SW480 (cell line): ENCODE measurements at regions not wholly inside any gene's neighbourhood (a gene's known extent, or its start where the extent isn't known, plus 50 kb on each side); places are given as distances from the start of the nearest gene placed in this dataset.

ENCODE experiments used
- DNase-seq: peaks from one replicate; pipeline ENCODE4 v3.0.0-alpha.2; 2016; ENCODE audit warnings: low spot score

- DNase-seq, result no peak
Measured at GRCh38 chr4:41390661-41391060, 133.9 kb downstream of the UCHL1 start.

- DNase-seq, result no peak
Measured at GRCh38 chr4:41391271-41391670, 134.5 kb downstream of the UCHL1 start.

- no peak for DNase-seq
Measured at GRCh38 chr4:41394481-41394894, 137.8 kb downstream of the UCHL1 start.

- DNase-seq, result no peak
Measured at GRCh38 chr4:41396214-41396613, 139.5 kb downstream of the UCHL1 start.

- no peak for DNase-seq
Measured at GRCh38 chr4:41396869-41397268, 140.1 kb downstream of the UCHL1 start.

GRCh38 chr4:41399231-41399630 lies 138.7 kb upstream of the LIMCH1 start:
- DNase-seq, result no peak

GRCh38 chr4:41400296-41400695 lies 137.7 kb upstream of the LIMCH1 start:
- DNase-seq, result no peak

GRCh38 chr4:41405464-41406112 lies 132.4 kb upstream of the LIMCH1 start:
- DNase-seq, result no peak

- DNase-seq, result no peak
Measured at GRCh38 chr4:41406113-41406516, 131.8 kb upstream of the LIMCH1 start.

- no peak for DNase-seq
Measured at GRCh38 chr4:41408150-41408549, 129.8 kb upstream of the LIMCH1 start.

GRCh38 chr4:41408859-41409593 lies 128.9 kb upstream of the LIMCH1 start:
- no peak for DNase-seq

GRCh38 chr4:41409594-41409895 lies 128.4 kb upstream of the LIMCH1 start:
- DNase-seq, result no peak

GRCh38 chr4:41410049-41410448 lies 127.9 kb upstream of the LIMCH1 start:
- DNase-seq, result no peak

GRCh38 chr4:41413670-41414411 lies 124.1 kb upstream of the LIMCH1 start:
- peak; percentile 4 for DNase-seq

- DNase-seq, result no peak
Measured at GRCh38 chr4:41414412-41414779, 123.6 kb upstream of the LIMCH1 start.

GRCh38 chr4:41418444-41418843 lies 119.5 kb upstream of the LIMCH1 start:
- DNase-seq, result peak; percentile 46

GRCh38 chr4:41420541-41420940 lies 117.4 kb upstream of the LIMCH1 start:
- DNase-seq, result no peak

GRCh38 chr4:41423117-41423516 lies 114.8 kb upstream of the LIMCH1 start:
- no peak for DNase-seq

- no peak for DNase-seq
Measured at GRCh38 chr4:41424522-41424921, 113.4 kb upstream of the LIMCH1 start.

GRCh38 chr4:41425650-41426049 lies 112.3 kb upstream of the LIMCH1 start:
- DNase-seq, result no peak

GRCh38 chr4:41426539-41426938 lies 111.4 kb upstream of the LIMCH1 start:
- no peak for DNase-seq

- DNase-seq, result no peak
Measured at GRCh38 chr4:41427306-41427882, 110.6 kb upstream of the LIMCH1 start.
